Neural crest cell (in vitro differentiated cells): ENCODE measurements at regions not wholly inside any gene's neighbourhood (a gene's known extent, or its start where the extent isn't known, plus 50 kb on each side); places are given as distances from the start of the nearest gene placed in this dataset.

ENCODE experiments used
- DNase-seq: peaks from one replicate; pipeline ENCODE4 v3.0.0; 2021; ENCODE audit warnings: low read depth, mixed read lengths, low spot score
- H3K27ac Mint-ChIP-seq: one replicate; pipeline ENCODE4 v1.8.0; 2021; ENCODE audit warnings: mild to moderate bottlenecking, mixed read lengths; ENCODE audit not compliant: unreplicated experiment
- H3K27me3 Mint-ChIP-seq: 2 replicates; pipeline ENCODE4 v1.8.0; 2021; ENCODE audit warnings: low read depth, mild to moderate bottlenecking, mixed read lengths
- H3K36me3 Mint-ChIP-seq: 2 replicates; pipeline ENCODE4 v1.8.0; 2021; ENCODE audit warnings: low read depth, mild to moderate bottlenecking, mixed read lengths
- H3K4me1 Mint-ChIP-seq: 2 replicates; pipeline ENCODE4 v1.8.0; 2021; ENCODE audit warnings: mixed read lengths
- H3K4me3 Mint-ChIP-seq: one replicate; pipeline ENCODE4 v1.8.0; 2021; ENCODE audit warnings: mild to moderate bottlenecking, mixed read lengths
- H3K9me3 Mint-ChIP-seq: 2 replicates; pipeline ENCODE4 v1.8.0; 2021; ENCODE audit warnings: mixed read lengths
- TF ChIP-seq, protein P1 (sequence below): fragments of 200-600 bp; sonication (generic); conservative IDR thresholded peaks from 2 replicates; pipeline ENCODE4 v1.5.0; 2021; ENCODE audit warnings: antibody characterized with exemption, mild to moderate bottlenecking

DNA sequence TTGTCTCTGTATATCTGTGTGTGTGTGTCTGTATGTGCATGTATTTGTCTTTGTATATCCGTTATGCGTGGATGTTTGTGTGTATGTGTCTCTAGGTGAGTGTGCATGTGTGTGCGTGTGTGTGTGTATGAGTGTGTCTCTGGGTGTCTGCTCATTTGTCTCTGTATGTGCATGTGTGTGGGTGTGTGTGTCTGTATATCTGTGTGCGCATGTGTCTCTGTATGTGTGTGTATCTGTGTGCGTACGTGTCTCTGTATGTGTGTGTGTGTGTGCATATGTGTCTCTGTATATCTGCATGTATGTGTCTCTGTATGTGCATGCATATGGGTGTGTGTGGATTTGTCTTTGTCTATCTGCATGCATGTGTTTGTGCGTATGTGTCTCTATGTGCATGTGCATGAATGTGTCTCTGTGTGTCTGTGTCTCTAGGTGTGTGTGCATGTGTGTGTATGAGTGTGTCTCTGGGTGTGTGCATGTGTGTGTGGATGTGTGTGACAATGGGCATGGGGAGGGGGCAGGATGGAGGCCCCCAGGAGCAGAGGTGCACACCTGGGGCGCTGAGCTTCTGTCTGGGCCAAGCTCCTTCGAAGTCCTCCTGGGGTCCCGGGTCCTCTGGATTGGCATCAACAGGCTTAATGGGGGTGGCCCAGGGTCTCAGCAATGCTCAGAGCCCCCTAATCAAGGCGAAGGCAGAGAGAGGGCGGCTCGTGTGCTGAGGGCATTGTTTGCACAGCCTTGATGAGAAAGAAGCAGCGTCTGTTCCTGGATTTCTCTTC, 373.4 kb upstream of the IRX4 start:
- peaks cover 2% of the 10 kb centered on the region for H3K9me3 Mint-ChIP-seq
- no peaks in the 10 kb centered on the region for H3K36me3 Mint-ChIP-seq
- H3K27me3 Mint-ChIP-seq, result no peaks in the 10 kb centered on the region
- no peak for DNase-seq
- H3K4me1 Mint-ChIP-seq, result peaks cover 37% of the 10 kb centered on the region
- no peak overlapping the region for H3K4me3 Mint-ChIP-seq
- TF ChIP-seq, protein P1, sequence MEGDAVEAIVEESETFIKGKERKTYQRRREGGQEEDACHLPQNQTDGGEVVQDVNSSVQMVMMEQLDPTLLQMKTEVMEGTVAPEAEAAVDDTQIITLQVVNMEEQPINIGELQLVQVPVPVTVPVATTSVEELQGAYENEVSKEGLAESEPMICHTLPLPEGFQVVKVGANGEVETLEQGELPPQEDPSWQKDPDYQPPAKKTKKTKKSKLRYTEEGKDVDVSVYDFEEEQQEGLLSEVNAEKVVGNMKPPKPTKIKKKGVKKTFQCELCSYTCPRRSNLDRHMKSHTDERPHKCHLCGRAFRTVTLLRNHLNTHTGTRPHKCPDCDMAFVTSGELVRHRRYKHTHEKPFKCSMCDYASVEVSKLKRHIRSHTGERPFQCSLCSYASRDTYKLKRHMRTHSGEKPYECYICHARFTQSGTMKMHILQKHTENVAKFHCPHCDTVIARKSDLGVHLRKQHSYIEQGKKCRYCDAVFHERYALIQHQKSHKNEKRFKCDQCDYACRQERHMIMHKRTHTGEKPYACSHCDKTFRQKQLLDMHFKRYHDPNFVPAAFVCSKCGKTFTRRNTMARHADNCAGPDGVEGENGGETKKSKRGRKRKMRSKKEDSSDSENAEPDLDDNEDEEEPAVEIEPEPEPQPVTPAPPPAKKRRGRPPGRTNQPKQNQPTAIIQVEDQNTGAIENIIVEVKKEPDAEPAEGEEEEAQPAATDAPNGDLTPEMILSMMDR, result no peak
- H3K27ac Mint-ChIP-seq, result peak overlapping the region; percentile 51

- no peaks in the 10 kb centered on the region for H3K27me3 Mint-ChIP-seq
- H3K4me3 Mint-ChIP-seq, result no peak overlapping the region
- H3K9me3 Mint-ChIP-seq, result peaks cover 2% of the 10 kb centered on the region
- peaks cover 37% of the 10 kb centered on the region for H3K4me1 Mint-ChIP-seq
- DNase-seq, result no peak
- H3K36me3 Mint-ChIP-seq, result no peaks in the 10 kb centered on the region
- peak overlapping the region; percentile 51 for H3K27ac Mint-ChIP-seq
- TF ChIP-seq, protein P1, result no peak
These were observed 372.4 kb upstream of the IRX4 start for GRCh38 chr5:2254880-2255750.

- Mint-ChIP-seq H3K9me3 (peaks cover 2% of the 10 kb centered on the region), H3K4me1 (peaks cover 37% of the 10 kb centered on the region), H3K4me3 (no peak overlapping the region), H3K27ac (no peak overlapping the region), H3K36me3 (no peaks in the 10 kb centered on the region), H3K27me3 (no peaks in the 10 kb centered on the region)
- TF ChIP-seq, protein P1, result no peak
- DNase-seq, result no peak
These were observed 371.7 kb upstream of the IRX4 start for GRCh38 chr5:2254406-2254805.

DNA sequence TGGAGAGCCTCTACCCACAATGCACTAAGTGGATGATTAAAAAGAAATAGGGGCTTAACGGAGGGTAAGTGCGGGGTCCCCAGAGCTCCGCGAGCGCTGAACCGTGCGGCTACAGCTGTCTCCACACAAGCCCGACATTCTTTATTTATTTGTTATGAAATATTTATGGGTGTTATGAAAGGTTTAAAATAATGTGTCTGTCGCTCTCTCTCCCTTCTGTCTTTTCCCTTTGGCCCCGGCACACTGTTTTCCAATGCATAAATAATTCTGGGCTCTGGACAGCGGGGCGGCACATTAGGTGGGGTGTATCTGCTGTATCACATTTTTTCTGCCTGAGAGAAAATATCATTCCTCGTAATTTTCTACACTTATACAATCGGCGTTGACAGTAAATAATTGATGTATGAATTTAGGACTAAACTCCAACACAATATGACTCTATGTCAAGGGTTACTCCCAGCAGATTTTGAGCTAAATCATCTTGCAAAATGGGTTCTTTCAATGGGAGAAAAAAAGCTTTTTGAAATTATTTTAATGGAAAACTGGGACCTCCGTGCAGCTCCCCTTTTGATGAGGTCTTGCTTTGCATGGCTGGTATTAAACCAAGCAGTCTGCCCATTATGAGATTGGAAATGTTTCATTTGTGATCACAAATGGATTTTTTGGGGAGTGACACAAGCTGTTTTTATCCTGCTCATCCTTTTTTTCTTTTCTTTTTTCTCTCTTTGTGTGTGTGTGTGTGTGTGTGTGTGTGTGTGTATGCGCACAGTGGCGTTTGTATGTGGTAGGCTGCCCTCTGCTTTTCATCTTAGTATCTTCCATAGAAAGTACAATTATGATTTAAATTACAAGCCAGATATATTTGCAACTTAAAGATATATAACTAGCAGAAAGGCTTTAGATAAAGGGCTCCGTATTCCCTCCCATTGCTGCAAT, 370.6 kb upstream of the IRX4 start:
- TF ChIP-seq, protein P1, result no peak
- Mint-ChIP-seq H3K9me3 (peaks cover under 1% of the 10 kb centered on the region), H3K27ac (no peak overlapping the region), H3K4me1 (peaks cover 34% of the 10 kb centered on the region), H3K27me3 (no peaks in the 10 kb centered on the region), H3K4me3 (no peak overlapping the region), H3K36me3 (no peaks in the 10 kb centered on the region)
- no peak for DNase-seq

DNA sequence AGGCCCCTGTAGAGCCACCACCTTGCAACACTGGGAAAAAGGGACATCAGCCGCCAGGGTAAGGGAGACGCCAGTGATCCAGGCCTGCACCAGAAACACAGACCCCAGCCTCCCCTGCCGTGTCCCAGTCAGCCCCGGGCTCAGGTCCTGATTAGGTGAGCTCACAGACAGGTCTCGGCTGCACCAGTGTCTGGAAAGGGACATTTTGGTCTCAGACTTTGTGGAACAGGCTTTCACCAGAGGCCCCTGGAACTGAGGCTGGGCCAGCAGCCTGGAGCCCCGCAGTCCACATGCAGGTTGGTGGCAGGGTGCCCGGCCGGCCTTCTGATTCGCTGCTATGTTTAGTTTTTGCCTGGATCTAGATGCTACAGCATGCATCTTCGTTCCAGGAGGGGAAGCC, 369.0 kb upstream of the IRX4 start:
- Mint-ChIP-seq H3K4me1 (peaks cover 34% of the 10 kb centered on the region), H3K27me3 (no peaks in the 10 kb centered on the region), H3K4me3 (no peak overlapping the region), H3K27ac (no peak overlapping the region), H3K9me3 (peaks cover 10% of the 10 kb centered on the region), H3K36me3 (peaks cover 2% of the 10 kb centered on the region)
- no peak for DNase-seq
- TF ChIP-seq, protein P1, result no peak
